ENCODE measurements at regions not wholly inside any gene's neighbourhood (a gene's known extent, or its start where the extent isn't known, plus 50 kb on each side); places are given as distances from the start of the nearest gene placed in this dataset.

DNA sequence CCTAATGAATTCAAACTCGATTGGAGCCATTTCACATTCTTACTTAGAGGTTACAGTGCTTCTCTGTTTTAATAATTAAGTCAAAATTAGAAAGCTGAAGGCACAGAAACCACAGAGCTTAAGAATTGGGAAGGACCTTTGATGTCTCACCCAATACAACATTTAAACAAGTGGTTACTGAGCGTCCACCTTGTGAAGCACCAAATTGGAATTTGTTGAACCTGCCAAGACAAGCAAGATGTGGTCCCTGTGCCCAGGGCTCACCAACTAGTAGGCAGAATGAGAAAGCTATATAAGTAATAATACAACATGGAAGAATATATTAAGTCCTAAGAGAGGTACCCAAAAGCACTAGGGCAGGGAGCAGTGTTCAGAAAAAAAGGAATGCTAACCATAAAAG is 64.5 kb upstream of the NPAS2 start:
- TF ChIP-seq POLR2A (IDR thresholded peaks at IDR 0.05; ENCODE audit: low read depth, low read length) (no peak), EZH2 (IDR thresholded peaks at IDR 0.05; ENCODE audit: borderline replicate concordance, low read depth, low read length, severe bottlenecking) (no peak), POLR2AphosphoS5 (IDR thresholded peaks at IDR 0.05; ENCODE audit: insufficient read depth, low read depth, low read length) (no peak), MYC (IDR thresholded peaks at IDR 0.05; ENCODE audit: low read depth, low read length) (no peak)
- TF ChIP-seq, protein P1, sequence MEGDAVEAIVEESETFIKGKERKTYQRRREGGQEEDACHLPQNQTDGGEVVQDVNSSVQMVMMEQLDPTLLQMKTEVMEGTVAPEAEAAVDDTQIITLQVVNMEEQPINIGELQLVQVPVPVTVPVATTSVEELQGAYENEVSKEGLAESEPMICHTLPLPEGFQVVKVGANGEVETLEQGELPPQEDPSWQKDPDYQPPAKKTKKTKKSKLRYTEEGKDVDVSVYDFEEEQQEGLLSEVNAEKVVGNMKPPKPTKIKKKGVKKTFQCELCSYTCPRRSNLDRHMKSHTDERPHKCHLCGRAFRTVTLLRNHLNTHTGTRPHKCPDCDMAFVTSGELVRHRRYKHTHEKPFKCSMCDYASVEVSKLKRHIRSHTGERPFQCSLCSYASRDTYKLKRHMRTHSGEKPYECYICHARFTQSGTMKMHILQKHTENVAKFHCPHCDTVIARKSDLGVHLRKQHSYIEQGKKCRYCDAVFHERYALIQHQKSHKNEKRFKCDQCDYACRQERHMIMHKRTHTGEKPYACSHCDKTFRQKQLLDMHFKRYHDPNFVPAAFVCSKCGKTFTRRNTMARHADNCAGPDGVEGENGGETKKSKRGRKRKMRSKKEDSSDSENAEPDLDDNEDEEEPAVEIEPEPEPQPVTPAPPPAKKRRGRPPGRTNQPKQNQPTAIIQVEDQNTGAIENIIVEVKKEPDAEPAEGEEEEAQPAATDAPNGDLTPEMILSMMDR (IDR thresholded peaks at IDR 0.05; ENCODE audit: extremely low read depth in 1 of 2, insufficient read depth in 1 of 2, low read depth in 1 of 2, low read length in 2 of 2), result no peak
- TF ChIP-seq, protein P2, sequence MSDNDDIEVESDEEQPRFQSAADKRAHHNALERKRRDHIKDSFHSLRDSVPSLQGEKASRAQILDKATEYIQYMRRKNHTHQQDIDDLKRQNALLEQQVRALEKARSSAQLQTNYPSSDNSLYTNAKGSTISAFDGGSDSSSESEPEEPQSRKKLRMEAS (IDR thresholded peaks at IDR 0.05; ENCODE audit: insufficient read depth, insufficient read length), result no peak
